H1 (cell line): ENCODE measurements at regions not wholly inside any gene's neighbourhood (a gene's known extent, or its start where the extent isn't known, plus 50 kb on each side); places are given as distances from the start of the nearest gene placed in this dataset.

ENCODE experiments used
- BCL11A ChIP-seq, 2 experiments: IDR thresholded peaks; one replicate each; pipeline ENCODE4 v1.6.1; 2011; ENCODE audit warnings: low read depth in 2 of 2, low read length in 2 of 2, mild to moderate bottlenecking in 2 of 2
- CHD7 ChIP-seq: fragments of 300-600 bp; sonication (generic); IDR thresholded peaks from 2 replicates; pipeline ENCODE4 v1.7.1; 2012; ENCODE audit warnings: low read length, moderate library complexity, mild to moderate bottlenecking, inconsistent platforms; ENCODE audit not compliant: insufficient replicate concordance
- E2F6 ChIP-seq: IDR thresholded peaks from 2 replicates; pipeline ENCODE4 v1.6.1; 2012; ENCODE audit warnings: inconsistent platforms
- KDM4A ChIP-seq: IDR thresholded peaks from one replicate; pipeline ENCODE4 v1.7.1; 2012; ENCODE audit warnings: low read depth, mild to moderate bottlenecking, moderate library complexity, low read length, inconsistent platforms; ENCODE audit not compliant: severe bottlenecking
- NRF1 ChIP-seq: IDR thresholded peaks from 2 replicates; pipeline ENCODE4 v1.6.1; 2011; ENCODE audit warnings: mild to moderate bottlenecking, low read depth, low read length, improper control_type of control experiment

- TF ChIP-seq CHD7, result no peak
- TF ChIP-seq BCL11A (IDR thresholded peaks at IDR 0.05; ENCODE audit: low read depth in 2 of 2, low read length in 2 of 2), result no peak
- TF ChIP-seq E2F6, result no peak
- TF ChIP-seq NRF1, result no peak
- no peak for TF ChIP-seq KDM4A
Observed at GRCh38 chr3:110253794-110254193, 817.8 kb upstream of the NECTIN3 start (continued).
